Left ventricle myocardium inferior (tissue), 1 donor: ENCODE measurements at regions not wholly inside any gene's neighbourhood (a gene's known extent, or its start where the extent isn't known, plus 50 kb on each side); places are given as distances from the start of the nearest gene placed in this dataset.

Experiments used
- DNase-seq: peaks from one replicate; pipeline ENCODE4 v3.0.0-alpha.2; 2020
- H3K27ac ChIP-seq: fragments of 200-600 bp; replicated peaks from 2 replicates; pipeline ENCODE4 v1.8.0; 2021
- H3K27me3 ChIP-seq: fragments of 200-600 bp; 2 replicates; pipeline ENCODE4 v1.8.0; 2021; ENCODE audit warnings: low read depth
- H3K36me3 ChIP-seq: fragments of 200-600 bp; 2 replicates; pipeline ENCODE4 v1.8.0; 2021
- H3K4me1 ChIP-seq: fragments of 200-600 bp; 2 replicates; pipeline ENCODE4 v1.8.0; 2021
- H3K4me3 ChIP-seq: fragments of 200-600 bp; 2 replicates; pipeline ENCODE4 v1.8.0; 2021; ENCODE audit warnings: mild to moderate bottlenecking, moderate library complexity
- H3K9me3 ChIP-seq: fragments of 200-600 bp; replicated peaks from 2 replicates; pipeline ENCODE4 v1.8.0; 2021
- CTCF ChIP-seq: fragments of 200-600 bp; IDR thresholded peaks from 2 replicates; pipeline ENCODE4 v1.8.0; 2021; ENCODE audit warnings: antibody characterized with exemption, mild to moderate bottlenecking, borderline replicate concordance
- intact Hi-C: fragments of 100-400 bp; cut with micrococcal nuclease; formaldehyde crosslinking; loops from one replicate; pipeline ENCODE4 v1.11.0; 2022
- donor health status: DM: no; HTN: yes; CAD: no; lungs with severe emphysema.

GRCh38 chr9:14379280-14379679, 65.3 kb upstream of the NFIB start:
- Histone ChIP-seq H3K36me3 (no peaks in the 10 kb centered on the region), H3K27ac (no peak overlapping the region), H3K9me3 (peaks cover 6% of the 10 kb centered on the region), H3K4me1 (peaks cover 13% of the 10 kb centered on the region), H3K27me3 (no peaks in the 10 kb centered on the region), H3K4me3 (no peak overlapping the region)
- intact Hi-C loops = no loop called here
- no peak for TF ChIP-seq CTCF
- no peak for DNase-seq

- H3K27ac ChIP-seq = peak overlapping the region; percentile 73
Measured at GRCh38 chr9:14373706-14374105, 59.8 kb upstream of the NFIB start.

GRCh38 chr9:14373336-14373666, 59.4 kb upstream of the NFIB start:
- TF ChIP-seq CTCF = no peak
- intact Hi-C loops = no loop called here

More at GRCh38 chr9:14373706-14374105, 59.8 kb upstream of the NFIB start:
- Histone ChIP-seq H3K36me3 (no peaks in the 10 kb centered on the region), H3K27me3 (no peaks in the 10 kb centered on the region), H3K4me1 (peaks cover 22% of the 10 kb centered on the region), H3K9me3 (peaks cover 6% of the 10 kb centered on the region), H3K4me3 (no peak overlapping the region)
- TF ChIP-seq CTCF = no peak
- DNase-seq = no peak
- intact Hi-C loops = no loop called here

GRCh38 chr9:14372437-14373335, 58.7 kb upstream of the NFIB start:
- H3K27me3 ChIP-seq = no peaks in the 10 kb centered on the region
- intact Hi-C loops = no loop called here
- H3K4me1 ChIP-seq = peaks cover 22% of the 10 kb centered on the region
- H3K27ac ChIP-seq = peak overlapping the region; percentile 73
- TF ChIP-seq CTCF = no peak
- H3K9me3 ChIP-seq = peaks cover 6% of the 10 kb centered on the region
- no peak overlapping the region for H3K4me3 ChIP-seq
- H3K36me3 ChIP-seq = no peaks in the 10 kb centered on the region
- DNase-seq = peak; percentile 51

More at GRCh38 chr9:14373336-14373666, 59.4 kb upstream of the NFIB start:
- Histone ChIP-seq H3K4me1 (peaks cover 22% of the 10 kb centered on the region), H3K4me3 (no peak overlapping the region), H3K36me3 (no peaks in the 10 kb centered on the region), H3K9me3 (peaks cover 6% of the 10 kb centered on the region), H3K27ac (peak overlapping the region; percentile 73), H3K27me3 (no peaks in the 10 kb centered on the region)
- no peak for DNase-seq

GRCh38 chr9:14369011-14369410, 55.1 kb upstream of the NFIB start:
- Histone ChIP-seq H3K27ac (no peak overlapping the region), H3K9me3 (no peaks in the 10 kb centered on the region), H3K36me3 (no peaks in the 10 kb centered on the region), H3K4me3 (no peak overlapping the region), H3K27me3 (no peaks in the 10 kb centered on the region), H3K4me1 (peaks cover 31% of the 10 kb centered on the region)
- intact Hi-C loops = no loop called here
- TF ChIP-seq CTCF = no peak
- no peak for DNase-seq
